Stomach (tissue), 8 donors: ENCODE measurements at regions not wholly inside any gene's neighbourhood (a gene's known extent, or its start where the extent isn't known, plus 50 kb on each side); places are given as distances from the start of the nearest gene placed in this dataset.

Experiments
- DNase-seq, 2 donors: peaks; one replicate each; pipeline versions ENCODE4 v3.0.0 to v3.0.0-alpha.2; 2013 to 2019
- H3K27ac ChIP-seq, 5 donors: fragments of 200-600 bp in 4 of 5; sonication (generic) in 4 of 5; one replicate each; pipeline ENCODE4 v1.5.1; 2013 to 2019; ENCODE audit warnings: mild to moderate bottlenecking in 1 of 5, moderate library complexity in 1 of 5
- H3K27me3 ChIP-seq, 3 donors: fragments of 200-600 bp; sonication (generic); one replicate each; pipeline ENCODE4 v1.5.1; 2017 to 2019; ENCODE audit warnings: mixed run types in 1 of 3
- H3K36me3 ChIP-seq, 4 donors: fragments of 200-600 bp; sonication (generic); 1 replicate in 3 of 4; 2 replicates in 1 of 4; pipeline ENCODE4 v1.5.1; 2016 to 2019
- H3K4me1 ChIP-seq, 4 donors: fragments of 200-600 bp; sonication (generic); one replicate each; pipeline ENCODE4 v1.5.1; 2016 to 2019
- H3K4me3 ChIP-seq, 4 donors: fragments of 200-600 bp; sonication (generic) in 3 of 4; one replicate each; pipeline ENCODE4 v1.5.1; 2016 to 2019; ENCODE audit warnings: mild to moderate bottlenecking in 1 of 4
- H3K9me3 ChIP-seq, 4 donors: fragments of 200-600 bp; sonication (generic); one replicate each; pipeline ENCODE4 v1.5.1; 2016 to 2019
- CTCF ChIP-seq, 7 experiments: fragments of 450-650 bp in 4 of 7; fragments of 200-600 bp in 3 of 7; sonication (generic) in 3 of 7; IDR thresholded peaks; one replicate each; pipeline ENCODE4 v1.5.1; 2016 to 2019; ENCODE audit warnings: antibody characterized with exemption in 7 of 7, control low read depth in 2 of 7, mild to moderate bottlenecking in 1 of 7
- EP300 ChIP-seq: sonication (generic); formaldehyde crosslinking; IDR thresholded peaks from one replicate; pipeline ENCODE4 v1.6.1; 2017; ENCODE audit warnings: antibody characterized with exemption
- POLR2A ChIP-seq, 4 donors: fragments of 450-650 bp; IDR thresholded peaks; one replicate each; pipeline ENCODE4 v1.6.1; 2016; ENCODE audit warnings: antibody characterized with exemption in 4 of 4, control low read depth in 2 of 4, mild to moderate bottlenecking in 1 of 4, moderate library complexity in 1 of 4
- POLR2AphosphoS5 ChIP-seq, 3 donors: sonication (generic); formaldehyde crosslinking; IDR thresholded peaks; one replicate each; pipeline ENCODE4 v1.6.1; 2016; ENCODE audit warnings: antibody characterized with exemption in 3 of 3
- WGBS, 5 donors: extraction: QIAGEN DNeasy Blood & Tissue Kit in 3 of 5; methylation state at CpG; one replicate each; pipeline versions ENCODE4 v1.1.5 to v1.1.7; 2013 to 2018; 5-methylcytosine and 5-hydroxymethylcytosine counted together
- intact Hi-C: fragments of 100-400 bp; cut with DNase I; formaldehyde crosslinking; loops from one replicate; pipeline ENCODE4 v1.15.1; 2023; ENCODE audit warnings: low total_unique reads
- donor health status: healthy with polysubstance abuse.
- donor health status: Bipolar disorder and iron deficiency.
- donor health status: healthy.

GRCh38 chr2:37812941-37813730 is 112.0 kb upstream of the RMDN2 start:
- WGBS, 5 donors: 83 to 98% (median 96%) methylated on average over 10 of the region's 10 CpGs
- no peak overlapping the region for H3K4me3 ChIP-seq
- TF ChIP-seq POLR2AphosphoS5 (IDR thresholded peaks at IDR 0.05) (no peak), POLR2A (IDR thresholded peaks at IDR 0.05) (no peak), EP300 (no peak), CTCF (IDR thresholded peaks at IDR 0.05) (no peak)

GRCh38 chr2:37816036-37816435 is 109.1 kb upstream of the RMDN2 start:
- no peak overlapping the region for H3K27ac ChIP-seq
- no peak overlapping the region for H3K4me3 ChIP-seq
- H3K9me3 ChIP-seq: no peaks in the 10 kb centered on the region
- no peak for DNase-seq
- TF ChIP-seq EP300 (no peak), POLR2AphosphoS5 (IDR thresholded peaks at IDR 0.05) (no peak), POLR2A (IDR thresholded peaks at IDR 0.05) (no peak), CTCF (IDR thresholded peaks at IDR 0.05) (no peak)
- H3K4me1 ChIP-seq: peaks cover 0 to 7% (median 0%) of the 10 kb centered on the region in 4 donors
- intact Hi-C loops: no loop called here
- WGBS, 5 donors: 89 to 95% (median 92%) methylated on average over 8 of the region's 8 CpGs
- no peaks in the 10 kb centered on the region for H3K36me3 ChIP-seq
- H3K27me3 ChIP-seq: no peaks in the 10 kb centered on the region

More at GRCh38 chr2:37812941-37813730, 112.0 kb upstream of the RMDN2 start:
- Histone ChIP-seq H3K4me1 (peaks cover 0 to 18% (median 7%) of the 10 kb centered on the region in 4 donors), H3K9me3 (no peaks in the 10 kb centered on the region), H3K36me3 (no peaks in the 10 kb centered on the region), H3K27me3 (no peaks in the 10 kb centered on the region), H3K27ac (no peak overlapping the region)
- intact Hi-C loops: no loop called here
- no peak for DNase-seq

- H3K36me3 ChIP-seq: no peaks in the 10 kb centered on the region
- no peak for DNase-seq
- 88 to 91% (median 89%) methylated on average over 11 of the region's 11 CpGs for WGBS, 5 donors
- TF ChIP-seq CTCF (IDR thresholded peaks at IDR 0.05) (no peak), POLR2AphosphoS5 (IDR thresholded peaks at IDR 0.05) (no peak), EP300 (no peak), POLR2A (IDR thresholded peaks at IDR 0.05) (no peak)
- no peaks in the 10 kb centered on the region for H3K9me3 ChIP-seq
- H3K4me1 ChIP-seq: peaks cover 0 to 7% (median 0%) of the 10 kb centered on the region in 4 donors
- H3K4me3 ChIP-seq: no peak overlapping the region
- intact Hi-C loops: no loop called here
- H3K27ac ChIP-seq: no peak overlapping the region
- no peaks in the 10 kb centered on the region for H3K27me3 ChIP-seq
Measured at GRCh38 chr2:37816686-37817085, 108.4 kb upstream of the RMDN2 start.

- intact Hi-C loops: no loop called here
- 76 to 100% (median 77%) methylated on average over 2 of the region's 2 CpGs for WGBS, 5 donors
- TF ChIP-seq POLR2AphosphoS5 (IDR thresholded peaks at IDR 0.05): no peak
- no peak for TF ChIP-seq EP300
- TF ChIP-seq CTCF (IDR thresholded peaks at IDR 0.05): no peak
- TF ChIP-seq POLR2A (IDR thresholded peaks at IDR 0.05): no peak
Measured at GRCh38 chr2:37819186-37819585, 105.9 kb upstream of the RMDN2 start.

More at GRCh38 chr2:37819186-37819585, 105.9 kb upstream of the RMDN2 start:
- no peaks in the 10 kb centered on the region for H3K27me3 ChIP-seq
- no peaks in the 10 kb centered on the region for H3K4me1 ChIP-seq
- no peak overlapping the region for H3K27ac ChIP-seq
- no peak overlapping the region for H3K4me3 ChIP-seq
- H3K9me3 ChIP-seq: no peaks in the 10 kb centered on the region
- DNase-seq: no peak
- no peaks in the 10 kb centered on the region for H3K36me3 ChIP-seq
